GM10248 (cell line): ENCODE measurements at regions not wholly inside any gene's neighbourhood (a gene's known extent, or its start where the extent isn't known, plus 50 kb on each side); places are given as distances from the start of the nearest gene placed in this dataset.

ENCODE experiments used
- CTCF ChIA-PET: fragments of 300-600 bp; sonication (Branson Sonifier 250); formaldehyde crosslinking; extraction: SDS; loops from one replicate; lab custom pipeline; 2021; ENCODE audit warnings: antibody characterized with exemption; lab: Yijun Ruan, JAX
- POLR2A ChIA-PET: fragments of 350-650 bp; sonication (Branson Sonifier 250); formaldehyde crosslinking; extraction: SDS; loops from one replicate; lab custom pipeline; 2020; ENCODE audit warnings: antibody characterized with exemption; lab: Yijun Ruan, JAX
- DNase-seq: peaks from one replicate; pipeline ENCODE4 v3.0.0; 2012; ENCODE audit errors: extremely low spot score
- TF ChIP-seq, protein P1 (sequence below): IDR thresholded peaks from 2 replicates; pipeline ENCODE4 v1.5.1; 2012; ENCODE audit warnings: mild to moderate bottlenecking, low read depth; ENCODE audit errors: extremely low read depth, missing control alignments, control extremely low read depth

- TF ChIP-seq, protein P1, sequence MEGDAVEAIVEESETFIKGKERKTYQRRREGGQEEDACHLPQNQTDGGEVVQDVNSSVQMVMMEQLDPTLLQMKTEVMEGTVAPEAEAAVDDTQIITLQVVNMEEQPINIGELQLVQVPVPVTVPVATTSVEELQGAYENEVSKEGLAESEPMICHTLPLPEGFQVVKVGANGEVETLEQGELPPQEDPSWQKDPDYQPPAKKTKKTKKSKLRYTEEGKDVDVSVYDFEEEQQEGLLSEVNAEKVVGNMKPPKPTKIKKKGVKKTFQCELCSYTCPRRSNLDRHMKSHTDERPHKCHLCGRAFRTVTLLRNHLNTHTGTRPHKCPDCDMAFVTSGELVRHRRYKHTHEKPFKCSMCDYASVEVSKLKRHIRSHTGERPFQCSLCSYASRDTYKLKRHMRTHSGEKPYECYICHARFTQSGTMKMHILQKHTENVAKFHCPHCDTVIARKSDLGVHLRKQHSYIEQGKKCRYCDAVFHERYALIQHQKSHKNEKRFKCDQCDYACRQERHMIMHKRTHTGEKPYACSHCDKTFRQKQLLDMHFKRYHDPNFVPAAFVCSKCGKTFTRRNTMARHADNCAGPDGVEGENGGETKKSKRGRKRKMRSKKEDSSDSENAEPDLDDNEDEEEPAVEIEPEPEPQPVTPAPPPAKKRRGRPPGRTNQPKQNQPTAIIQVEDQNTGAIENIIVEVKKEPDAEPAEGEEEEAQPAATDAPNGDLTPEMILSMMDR = no peak
- no peak for DNase-seq
- CTCF ChIA-PET = no interaction called here
- POLR2A ChIA-PET = no interaction called here
Measured at GRCh38 chr6:23524548-23524947, 601.5 kb upstream of the NRSN1 start.

GRCh38 chr6:23526526-23526925 is 599.5 kb upstream of the NRSN1 start:
- DNase-seq = no peak
- ChIA-PET CTCF (no interaction called here), POLR2A (no interaction called here)
- TF ChIP-seq, protein P1 = no peak

- POLR2A ChIA-PET = no interaction called here
- TF ChIP-seq, protein P1 = no peak
Measured at GRCh38 chr6:23529902-23530301, 596.1 kb upstream of the NRSN1 start.

GRCh38 chr6:23531666-23532065 is 594.3 kb upstream of the NRSN1 start:
- ChIA-PET CTCF (no interaction called here), POLR2A (no interaction called here)
- no peak for DNase-seq
- TF ChIP-seq, protein P1 = no peak

More at GRCh38 chr6:23529902-23530301, 596.1 kb upstream of the NRSN1 start:
- DNase-seq = no peak
- CTCF ChIA-PET = no interaction called here

DNA sequence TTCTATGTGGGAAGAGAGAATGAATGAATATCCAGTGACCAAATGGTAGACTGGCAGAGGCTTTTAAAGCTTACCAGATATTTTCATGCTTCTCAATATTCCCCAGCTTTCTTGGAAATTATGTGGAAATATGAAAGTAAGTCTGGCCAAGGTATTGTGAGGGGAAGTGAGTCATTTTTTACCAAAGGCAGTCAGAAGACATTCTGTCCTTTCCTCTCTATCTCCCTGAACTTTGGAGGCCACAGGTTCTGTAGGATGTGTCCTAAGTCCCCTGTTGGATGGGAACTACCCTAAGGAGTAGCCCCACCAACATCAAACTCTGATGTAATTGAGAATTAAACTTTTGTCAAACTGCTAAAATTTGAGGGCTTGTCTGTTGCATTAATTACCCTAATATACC is 593.8 kb upstream of the NRSN1 start:
- TF ChIP-seq, protein P1 = no peak
- DNase-seq = no peak
- ChIA-PET CTCF (no interaction called here), POLR2A (no interaction called here)

- no peak for DNase-seq
- TF ChIP-seq, protein P1 = no peak
Measured at GRCh38 chr6:23533311-23533710, 592.7 kb upstream of the NRSN1 start.

DNA sequence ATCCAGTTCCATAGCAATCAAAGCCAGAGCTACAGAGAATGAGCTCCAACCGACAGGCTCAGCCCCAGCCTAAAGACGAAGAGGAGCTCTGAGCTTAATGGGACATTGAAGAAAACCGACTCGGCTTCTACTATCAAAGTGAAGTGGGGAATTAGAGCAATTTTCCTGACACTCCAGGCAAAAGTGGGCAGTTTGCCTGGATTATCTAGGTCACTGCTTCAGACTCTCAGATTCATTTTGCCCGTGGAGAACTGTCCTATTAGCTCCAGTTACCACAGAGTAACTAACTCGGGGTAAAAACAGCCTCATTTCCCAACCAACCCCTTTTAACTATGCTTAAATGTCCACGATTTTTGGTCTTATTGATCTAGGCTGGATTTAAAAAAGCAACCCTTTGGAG is 592.1 kb upstream of the NRSN1 start:
- ChIA-PET CTCF (no interaction called here), POLR2A (no interaction called here)
- DNase-seq = no peak
- TF ChIP-seq, protein P1 = no peak

More at GRCh38 chr6:23533311-23533710, 592.7 kb upstream of the NRSN1 start:
- POLR2A ChIA-PET = no interaction called here
- CTCF ChIA-PET = no interaction called here
